Mammary epithelial cell (primary cell): ENCODE measurements at regions not wholly inside any gene's neighbourhood (a gene's known extent, or its start where the extent isn't known, plus 50 kb on each side); places are given as distances from the start of the nearest gene placed in this dataset.

Experiments used
- CTCF ChIP-seq, 2 donors: IDR thresholded peaks in 1 of 2; conservative IDR thresholded peaks in 1 of 2; 2 replicates each; pipeline ENCODE4 v1.5.1; 2011 to 2012; ENCODE audit warnings: inconsistent platforms in 2 of 2, low read length in 2 of 2, mild to moderate bottlenecking in 2 of 2, control low read depth in 1 of 2, low read depth in 1 of 2; ENCODE audit not compliant: insufficient read depth in 1 of 2; ENCODE audit errors: extremely low read depth in 1 of 2
- EZH2 ChIP-seq: IDR thresholded peaks from 2 replicates; pipeline ENCODE4 v1.6.1; 2012; ENCODE audit warnings: low read length, inconsistent platforms, borderline replicate concordance

- TF ChIP-seq CTCF (conservative IDR thresholded peaks at IDR 0.05 in 1 of 2, IDR thresholded peaks at IDR 0.05 in 1 of 2; ENCODE audit: extremely low read depth in 1 of 2, insufficient read depth in 1 of 2, low read depth in 1 of 2, low read length in 2 of 2): no peak
- no peak for TF ChIP-seq EZH2
Observed at GRCh38 chr4:125481334-125482045, 166.7 kb downstream of the FAT4 start.
